ENCODE measurements at regions not wholly inside any gene's neighbourhood (a gene's known extent, or its start where the extent isn't known, plus 50 kb on each side); places are given as distances from the start of the nearest gene placed in this dataset.
A peak's percentile ranks its signal among the peaks of the same experiment; 100 is the strongest.

DNA sequence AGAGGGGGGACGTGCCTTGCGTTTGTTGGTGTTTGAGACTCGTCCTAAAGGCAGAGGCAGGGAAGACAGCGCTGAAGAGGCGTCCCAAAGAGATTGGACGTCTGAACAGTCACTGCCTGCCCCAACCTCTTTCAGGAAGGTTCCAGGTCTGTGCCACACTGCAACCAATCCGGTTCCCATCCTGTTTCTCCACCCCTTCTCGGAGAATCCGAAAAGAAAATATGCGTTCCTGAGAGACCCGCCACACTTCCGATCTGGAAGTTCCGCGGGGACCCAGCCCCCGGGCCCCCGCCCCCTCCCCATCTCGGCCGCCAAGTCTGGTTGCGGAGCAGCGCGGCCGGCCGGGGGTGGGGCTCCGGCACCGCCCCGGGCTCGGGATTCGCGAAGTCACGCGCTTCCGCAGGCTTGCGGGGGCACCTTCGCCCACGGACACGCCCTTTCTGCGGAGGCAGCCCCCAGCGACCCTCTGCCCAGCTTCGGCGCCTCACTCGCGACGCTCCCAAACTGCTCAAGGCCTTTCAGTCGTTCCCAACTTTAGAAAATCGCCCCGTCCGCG is 124.5 kb upstream of the DPYD start:
- H3K27me3 Mint-ChIP-seq, result peaks cover 75% of the 10 kb centered on the region
- peak overlapping the region; percentile 79 for H3K4me3 Mint-ChIP-seq
- no peak overlapping the region for H3K27ac Mint-ChIP-seq
- no peaks in the 10 kb centered on the region for H3K9me3 Mint-ChIP-seq
- no peaks in the 10 kb centered on the region for H3K36me3 Mint-ChIP-seq (ENCODE audit: low read depth)
- H3K4me1 Mint-ChIP-seq (ENCODE audit: low read depth), result peaks cover 36% of the 10 kb centered on the region

DNA sequence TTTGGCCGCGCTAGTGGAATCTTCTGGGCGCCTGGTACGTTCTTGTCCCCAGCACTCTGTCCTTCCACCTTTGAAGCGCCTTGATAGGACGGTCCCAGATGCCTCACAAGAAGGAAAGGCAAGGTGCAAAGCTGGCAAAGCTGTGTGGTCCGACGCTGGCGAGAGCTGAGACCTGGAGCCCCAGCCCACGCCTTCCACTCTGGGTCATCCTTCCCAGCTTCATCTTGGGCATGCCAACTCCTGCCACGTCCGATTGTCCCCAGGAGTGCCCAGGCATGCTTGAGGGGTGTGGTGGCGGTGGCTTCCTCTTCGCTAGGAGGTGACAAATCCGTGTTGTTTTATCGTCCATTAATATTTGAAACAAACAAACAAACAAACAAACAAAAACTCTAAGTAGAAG is 123.9 kb upstream of the DPYD start:
- Mint-ChIP-seq H3K27me3 (peaks cover 70% of the 10 kb centered on the region), H3K9me3 (no peaks in the 10 kb centered on the region), H3K4me3 (peak overlapping the region; percentile 74), H3K36me3 (ENCODE audit: low read depth) (no peaks in the 10 kb centered on the region), H3K4me1 (ENCODE audit: low read depth) (peaks cover 36% of the 10 kb centered on the region), H3K27ac (no peak overlapping the region)

DNA sequence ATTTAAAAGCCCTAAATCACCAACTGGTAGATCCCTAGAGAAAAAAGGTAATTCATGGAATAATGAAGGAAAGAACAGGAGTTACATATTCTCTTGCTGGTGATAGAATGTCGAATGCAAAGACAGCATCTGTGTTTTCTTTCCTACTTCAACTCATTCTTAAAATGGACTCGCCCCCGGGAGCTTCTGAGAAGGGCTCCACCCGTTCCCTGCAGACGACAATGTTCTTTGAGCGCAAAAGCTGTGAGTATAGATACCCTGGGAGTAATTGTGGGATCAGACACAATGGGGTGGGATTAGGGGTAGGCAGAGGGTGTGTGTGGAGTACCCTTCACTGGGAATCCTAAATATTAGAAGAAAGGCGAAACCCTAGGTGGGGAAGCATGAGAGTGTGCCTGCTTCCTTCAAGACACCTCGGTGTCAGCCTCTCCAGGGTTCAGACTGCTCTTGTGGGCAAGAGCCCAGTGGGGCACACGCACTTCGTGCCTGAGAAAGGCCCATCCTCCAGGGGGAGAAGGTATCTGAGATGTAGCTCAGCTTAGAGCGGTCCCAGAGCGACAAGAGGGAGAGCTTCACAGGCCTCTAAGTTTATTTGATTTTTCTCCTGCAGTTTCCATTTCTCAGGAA is 123.3 kb upstream of the DPYD start:
- H3K27ac Mint-ChIP-seq, result no peak overlapping the region
- H3K27me3 Mint-ChIP-seq, result peaks cover 64% of the 10 kb centered on the region
- no peaks in the 10 kb centered on the region for H3K9me3 Mint-ChIP-seq
- no peaks in the 10 kb centered on the region for H3K36me3 Mint-ChIP-seq (ENCODE audit: low read depth)
- peaks cover 30% of the 10 kb centered on the region for H3K4me1 Mint-ChIP-seq (ENCODE audit: low read depth)
- peak overlapping the region; percentile 59 for H3K4me3 Mint-ChIP-seq

DNA sequence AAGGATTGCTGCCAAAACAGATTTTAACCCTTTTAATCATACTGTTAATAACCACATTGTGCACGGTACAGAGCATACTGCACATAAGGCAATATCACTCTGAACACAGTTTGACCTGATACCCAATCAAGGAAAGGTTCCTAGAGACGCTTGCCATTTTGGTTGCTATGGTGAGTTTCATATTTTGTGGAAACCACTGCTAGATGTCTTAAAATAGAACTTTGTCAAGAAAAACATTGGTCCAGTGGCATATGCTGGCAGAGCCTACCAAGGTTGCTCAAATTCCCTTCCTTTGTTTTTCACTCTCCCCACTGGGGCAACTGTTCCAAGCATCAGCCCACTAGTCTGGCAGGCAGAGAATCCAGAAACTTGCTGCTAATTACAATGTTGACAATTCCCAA is 114.8 kb upstream of the DPYD start:
- Mint-ChIP-seq H3K36me3 (ENCODE audit: low read depth) (no peaks in the 10 kb centered on the region), H3K4me1 (ENCODE audit: low read depth) (peaks cover 2% of the 10 kb centered on the region), H3K4me3 (no peak overlapping the region), H3K27ac (no peak overlapping the region), H3K9me3 (no peaks in the 10 kb centered on the region), H3K27me3 (peaks cover 10% of the 10 kb centered on the region)

DNA sequence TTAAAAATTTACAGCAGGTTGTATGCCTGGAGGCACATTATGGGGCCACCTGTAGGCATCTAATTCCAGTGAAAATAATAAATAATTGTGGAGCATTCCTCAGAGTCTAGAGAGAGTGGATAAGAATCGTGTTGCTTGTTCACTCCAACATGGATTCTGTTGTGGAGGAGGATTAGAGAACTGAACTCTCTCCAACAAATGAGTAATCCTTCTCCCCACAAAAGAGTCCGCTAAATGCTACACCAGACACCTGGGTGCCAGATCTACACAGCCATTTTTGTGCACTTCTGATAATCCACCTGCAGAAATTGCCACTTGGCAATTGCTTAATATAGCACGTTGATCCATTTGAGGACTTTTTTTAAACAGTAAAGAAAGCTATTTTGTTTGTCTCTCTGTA is 113.7 kb upstream of the DPYD start:
- Mint-ChIP-seq H3K9me3 (no peaks in the 10 kb centered on the region), H3K36me3 (ENCODE audit: low read depth) (no peaks in the 10 kb centered on the region), H3K27ac (no peak overlapping the region), H3K4me1 (ENCODE audit: low read depth) (peaks cover 6% of the 10 kb centered on the region), H3K27me3 (peaks cover 10% of the 10 kb centered on the region), H3K4me3 (no peak overlapping the region)

DNA sequence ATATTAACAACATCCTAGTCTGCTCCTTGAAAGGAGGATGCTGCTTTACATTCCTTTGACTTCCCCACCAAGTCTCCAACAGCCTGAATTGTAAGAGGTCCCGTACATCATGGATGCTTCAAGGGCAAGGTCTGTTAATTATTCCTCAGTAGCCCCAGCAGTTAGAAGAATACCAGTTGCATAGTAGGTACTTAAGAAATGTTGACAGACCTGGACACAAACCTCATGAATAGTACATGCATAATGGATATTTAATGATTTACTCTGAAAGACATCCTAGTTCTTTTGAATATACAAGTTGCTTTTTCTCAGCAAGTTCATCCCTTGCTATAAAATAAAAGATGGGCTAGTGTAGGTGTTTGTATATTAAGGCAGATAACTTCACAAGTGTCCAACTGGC is 112.1 kb upstream of the DPYD start:
- H3K27me3 Mint-ChIP-seq, result peaks cover 8% of the 10 kb centered on the region
- H3K9me3 Mint-ChIP-seq, result no peaks in the 10 kb centered on the region

DNA sequence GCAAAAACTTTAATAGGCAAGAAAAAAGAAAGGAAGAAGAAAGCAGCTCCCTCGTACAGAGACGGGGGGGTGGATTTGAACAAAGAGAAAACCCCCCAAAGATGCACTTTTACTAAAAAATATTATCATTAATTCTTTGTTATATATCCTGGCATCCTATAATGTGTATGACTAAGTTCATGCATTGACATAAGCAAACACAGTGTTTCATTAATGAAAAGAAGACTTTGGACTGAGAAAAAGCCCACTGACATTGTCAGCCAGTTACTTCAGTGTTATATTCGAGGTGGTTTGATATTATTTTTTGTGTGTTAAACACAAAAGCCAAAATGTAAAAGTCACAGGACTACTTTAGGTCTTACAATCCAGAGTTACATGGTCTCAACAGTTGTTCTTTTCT is 110.1 kb upstream of the DPYD start:
- Mint-ChIP-seq H3K36me3 (ENCODE audit: low read depth) (no peaks in the 10 kb centered on the region), H3K27me3 (peaks cover 8% of the 10 kb centered on the region), H3K4me3 (no peak overlapping the region), H3K9me3 (no peaks in the 10 kb centered on the region), H3K4me1 (ENCODE audit: low read depth) (peaks cover 6% of the 10 kb centered on the region), H3K27ac (no peak overlapping the region)

More for the DNA sequence above, 112.1 kb upstream of the DPYD start:
- Mint-ChIP-seq H3K4me1 (ENCODE audit: low read depth) (peaks cover 6% of the 10 kb centered on the region), H3K36me3 (ENCODE audit: low read depth) (no peaks in the 10 kb centered on the region), H3K4me3 (no peak overlapping the region), H3K27ac (no peak overlapping the region)

DNA sequence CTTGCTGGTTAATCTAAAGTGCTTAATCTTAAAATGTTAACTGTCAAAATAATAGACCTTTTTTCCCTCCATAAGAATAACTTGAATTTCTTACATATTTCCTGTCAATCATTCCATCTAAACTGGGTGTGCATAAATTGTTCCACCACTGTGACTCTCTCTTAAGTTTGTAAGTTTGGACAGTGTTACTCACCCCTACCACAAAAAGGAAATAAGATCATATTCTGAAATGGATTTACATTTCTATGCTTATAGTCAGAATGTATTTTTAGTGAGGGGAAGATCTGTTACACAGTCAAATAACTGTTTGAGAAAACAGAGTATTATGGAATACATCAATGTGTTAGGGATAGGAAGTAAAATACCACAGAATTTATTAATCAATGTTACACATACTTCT is 109.6 kb upstream of the DPYD start:
- H3K36me3 Mint-ChIP-seq (ENCODE audit: low read depth), result no peaks in the 10 kb centered on the region
- no peaks in the 10 kb centered on the region for H3K9me3 Mint-ChIP-seq
- peaks cover 8% of the 10 kb centered on the region for H3K27me3 Mint-ChIP-seq
- no peak overlapping the region for H3K4me3 Mint-ChIP-seq
- H3K4me1 Mint-ChIP-seq (ENCODE audit: low read depth), result peaks cover 6% of the 10 kb centered on the region
- peak overlapping the region; percentile 0 for H3K27ac Mint-ChIP-seq

DNA sequence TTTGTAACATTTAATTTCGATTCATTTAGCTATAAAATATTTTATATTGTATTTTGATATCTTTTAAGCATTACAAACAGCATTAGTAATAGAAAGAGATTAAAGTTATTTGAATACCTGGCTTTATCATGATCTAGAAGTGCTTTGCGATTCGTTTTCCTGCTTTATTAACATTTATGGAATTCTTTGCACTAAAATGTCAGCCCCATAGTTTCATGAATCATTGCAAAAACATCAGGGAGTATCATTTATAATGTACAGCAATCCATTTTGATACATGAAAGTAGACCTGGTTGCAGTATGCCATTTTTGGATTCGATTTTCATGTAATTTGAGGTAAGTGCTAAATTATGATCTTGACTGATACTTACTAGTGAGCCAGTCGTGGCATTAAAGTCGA is 108.0 kb upstream of the DPYD start:
- Mint-ChIP-seq H3K9me3 (no peaks in the 10 kb centered on the region), H3K36me3 (ENCODE audit: low read depth) (no peaks in the 10 kb centered on the region), H3K4me1 (ENCODE audit: low read depth) (peaks cover 6% of the 10 kb centered on the region), H3K4me3 (no peak overlapping the region), H3K27me3 (peaks cover 4% of the 10 kb centered on the region), H3K27ac (no peak overlapping the region)

DNA sequence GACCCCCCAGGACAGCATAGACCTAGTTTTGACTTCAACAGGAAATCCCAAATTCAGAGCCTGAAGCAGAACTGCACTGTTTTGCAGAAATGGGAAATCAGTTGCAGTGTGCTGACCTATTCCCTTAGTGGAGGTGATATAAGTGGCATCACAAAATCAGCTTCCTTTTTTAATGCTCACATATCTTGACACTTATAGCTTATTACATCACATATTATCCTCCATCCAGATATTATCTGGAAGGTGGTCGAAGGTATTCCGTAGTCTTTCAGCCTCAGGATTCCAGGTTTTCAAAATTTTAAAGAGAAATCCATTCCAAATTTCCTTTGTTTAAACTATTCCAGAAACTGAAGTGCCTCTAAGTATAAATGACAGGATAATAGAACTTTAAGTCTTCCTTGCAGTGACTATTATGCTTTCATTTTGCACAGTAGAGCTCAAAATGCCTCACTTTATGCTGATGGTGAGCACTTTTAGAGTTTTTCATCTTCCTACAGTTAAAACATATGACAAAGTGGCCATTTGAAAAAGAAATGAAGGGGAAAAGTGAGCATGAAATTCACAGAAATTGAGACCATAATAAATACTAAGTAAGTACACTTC is 106.4 kb upstream of the DPYD start:
- no peaks in the 10 kb centered on the region for H3K9me3 Mint-ChIP-seq
- H3K4me3 Mint-ChIP-seq, result no peak overlapping the region
- H3K4me1 Mint-ChIP-seq (ENCODE audit: low read depth), result peaks cover 6% of the 10 kb centered on the region
- peaks cover 4% of the 10 kb centered on the region for H3K27me3 Mint-ChIP-seq
- H3K27ac Mint-ChIP-seq, result no peak overlapping the region
- no peaks in the 10 kb centered on the region for H3K36me3 Mint-ChIP-seq (ENCODE audit: low read depth)

DNA sequence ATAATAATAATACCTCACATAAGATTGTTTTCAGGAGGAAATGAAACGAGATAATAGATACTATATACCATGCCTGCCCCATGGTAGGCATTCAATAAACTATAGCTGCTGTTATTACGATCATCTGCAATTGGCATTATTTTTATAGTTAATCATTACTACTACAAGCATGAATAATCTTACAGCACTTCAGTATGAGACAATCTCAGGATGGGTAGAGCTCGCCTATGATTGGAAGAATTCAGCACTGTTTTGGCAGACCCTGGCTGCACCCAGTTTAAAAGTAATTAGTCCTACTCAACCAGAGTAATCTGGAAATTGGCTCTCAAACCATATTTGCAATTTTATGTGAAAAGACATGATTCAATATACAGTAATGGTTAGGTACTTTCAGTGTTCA is 105.0 kb upstream of the DPYD start:
- peaks cover 16% of the 10 kb centered on the region for H3K27me3 Mint-ChIP-seq
- no peaks in the 10 kb centered on the region for H3K36me3 Mint-ChIP-seq (ENCODE audit: low read depth)
- peaks cover 6% of the 10 kb centered on the region for H3K4me1 Mint-ChIP-seq (ENCODE audit: low read depth)
- no peak overlapping the region for H3K27ac Mint-ChIP-seq
- no peak overlapping the region for H3K4me3 Mint-ChIP-seq
- no peaks in the 10 kb centered on the region for H3K9me3 Mint-ChIP-seq

DNA sequence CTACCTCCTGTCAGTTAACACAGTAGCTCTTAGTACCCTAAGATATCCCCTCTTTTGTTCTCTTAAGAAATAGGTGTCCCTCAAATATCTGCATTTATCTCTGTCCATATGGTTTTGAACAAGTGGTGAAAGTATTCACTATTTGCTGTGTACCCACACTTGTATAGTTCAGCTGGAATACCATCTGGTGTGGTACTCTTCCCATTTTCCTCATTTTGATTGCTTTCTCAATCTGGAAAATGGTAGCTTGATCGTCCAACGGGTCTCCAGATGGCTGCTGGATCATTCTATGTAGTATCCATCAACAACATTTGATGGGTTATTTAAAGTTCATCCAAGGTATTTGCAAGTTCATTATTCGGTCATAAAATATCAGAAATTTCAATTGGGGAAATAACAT is 100.3 kb upstream of the DPYD start:
- Mint-ChIP-seq H3K36me3 (ENCODE audit: low read depth) (no peaks in the 10 kb centered on the region), H3K4me1 (ENCODE audit: low read depth) (no peaks in the 10 kb centered on the region), H3K9me3 (no peaks in the 10 kb centered on the region), H3K4me3 (no peak overlapping the region), H3K27ac (no peak overlapping the region), H3K27me3 (peaks cover 17% of the 10 kb centered on the region)

DNA sequence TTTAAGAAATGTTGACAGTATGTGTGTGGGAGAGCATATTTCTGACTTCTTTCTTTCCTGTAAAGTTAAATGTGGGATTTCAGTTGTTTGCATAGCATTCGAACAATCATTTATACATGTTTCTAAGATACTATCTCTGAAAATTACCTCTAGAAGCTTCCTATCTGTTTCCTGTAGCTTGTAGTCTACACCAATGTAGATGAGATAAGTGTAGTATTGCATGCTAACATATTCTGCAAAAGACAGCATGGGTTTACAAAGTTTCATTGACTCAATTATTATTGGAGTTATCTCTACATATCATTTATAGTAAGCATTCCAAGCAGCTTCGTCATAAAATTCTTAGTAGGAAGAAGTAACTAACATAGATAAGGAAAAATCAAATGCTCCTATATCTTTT is 98.9 kb upstream of the DPYD start:
- Mint-ChIP-seq H3K27ac (no peak overlapping the region), H3K27me3 (peaks cover 17% of the 10 kb centered on the region), H3K4me3 (no peak overlapping the region), H3K9me3 (no peaks in the 10 kb centered on the region), H3K4me1 (ENCODE audit: low read depth) (no peaks in the 10 kb centered on the region), H3K36me3 (ENCODE audit: low read depth) (no peaks in the 10 kb centered on the region)

DNA sequence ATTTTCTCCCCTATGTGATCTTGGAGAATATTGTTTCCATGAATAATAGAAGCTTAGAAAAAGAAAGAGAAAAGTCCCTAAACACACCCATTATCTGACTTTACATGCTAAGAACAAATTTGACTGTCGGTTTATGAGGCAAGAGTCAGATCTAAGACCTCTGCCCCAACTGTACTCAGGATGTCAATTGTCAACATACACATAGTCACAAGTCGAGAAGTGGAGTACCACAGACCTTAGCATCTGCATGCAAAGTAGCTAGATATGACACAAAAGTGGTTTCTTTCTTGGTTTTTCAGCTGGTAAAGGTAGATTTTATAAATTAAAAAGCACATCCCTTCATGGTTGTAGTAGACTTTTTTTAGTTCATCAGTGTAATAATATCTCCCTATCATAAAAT is 97.2 kb upstream of the DPYD start:
- H3K27ac Mint-ChIP-seq, result no peak overlapping the region
- H3K36me3 Mint-ChIP-seq (ENCODE audit: low read depth), result no peaks in the 10 kb centered on the region
- no peaks in the 10 kb centered on the region for H3K9me3 Mint-ChIP-seq
- H3K4me3 Mint-ChIP-seq, result no peak overlapping the region
- no peaks in the 10 kb centered on the region for H3K4me1 Mint-ChIP-seq (ENCODE audit: low read depth)
- H3K27me3 Mint-ChIP-seq, result peaks cover 17% of the 10 kb centered on the region

DNA sequence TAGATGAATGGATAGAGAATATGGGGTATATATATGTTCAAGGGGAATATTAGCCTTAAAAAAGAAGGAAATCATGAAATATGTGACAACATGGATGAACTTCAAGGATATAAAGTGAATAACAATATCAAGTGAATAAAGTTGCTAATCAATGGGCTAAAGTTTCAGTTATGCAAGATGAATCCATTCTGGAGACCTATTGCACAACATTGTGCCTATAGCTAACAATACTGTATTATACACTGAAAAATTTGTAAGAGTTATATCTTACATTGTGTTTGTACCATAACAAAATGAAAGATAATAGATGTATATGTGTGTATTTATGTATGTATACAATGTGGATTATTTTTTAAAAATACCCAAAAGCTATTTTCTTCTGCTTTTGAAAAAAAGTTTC is 96.3 kb upstream of the DPYD start:
- no peaks in the 10 kb centered on the region for H3K9me3 Mint-ChIP-seq
- H3K36me3 Mint-ChIP-seq (ENCODE audit: low read depth), result no peaks in the 10 kb centered on the region
- H3K4me1 Mint-ChIP-seq (ENCODE audit: low read depth), result no peaks in the 10 kb centered on the region
- H3K27me3 Mint-ChIP-seq, result peaks cover 17% of the 10 kb centered on the region
- H3K4me3 Mint-ChIP-seq, result no peak overlapping the region
- no peak overlapping the region for H3K27ac Mint-ChIP-seq

DNA sequence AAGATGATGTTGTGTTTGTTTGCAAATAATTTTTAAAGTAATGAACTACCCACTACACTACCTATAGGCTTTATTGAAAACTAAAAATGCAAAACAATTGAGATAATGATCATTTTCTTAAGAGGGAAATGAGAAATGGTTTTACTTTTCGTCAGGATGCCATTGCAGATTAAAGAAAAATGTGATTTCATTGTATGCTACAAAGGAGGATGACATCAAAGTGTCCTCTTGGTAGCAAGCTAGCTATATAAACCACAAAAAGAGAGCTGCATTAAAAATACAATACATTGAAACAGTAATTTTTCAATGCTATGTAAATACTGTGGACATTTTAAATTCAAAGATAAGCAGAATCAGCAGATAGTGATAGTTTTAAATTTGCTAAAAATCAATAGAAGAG is 87.5 kb upstream of the DPYD start:
- no peaks in the 10 kb centered on the region for H3K36me3 Mint-ChIP-seq (ENCODE audit: low read depth)
- H3K27me3 Mint-ChIP-seq, result no peaks in the 10 kb centered on the region
- no peaks in the 10 kb centered on the region for H3K9me3 Mint-ChIP-seq
- no peak overlapping the region for H3K27ac Mint-ChIP-seq
- H3K4me3 Mint-ChIP-seq, result no peak overlapping the region
- peaks cover 5% of the 10 kb centered on the region for H3K4me1 Mint-ChIP-seq (ENCODE audit: low read depth)
